H1 (cell line): ENCODE measurements at regions not wholly inside any gene's neighbourhood (a gene's known extent, or its start where the extent isn't known, plus 50 kb on each side); places are given as distances from the start of the nearest gene placed in this dataset.

Experiments used
- E2F6 ChIP-seq: IDR thresholded peaks from 2 replicates; pipeline ENCODE4 v1.6.1; 2012; ENCODE audit warnings: inconsistent platforms
- SAP30 ChIP-seq: fragments of 300-600 bp; sonication (generic); IDR thresholded peaks from 2 replicates; pipeline ENCODE4 v1.7.1; 2012; ENCODE audit warnings: low read length, moderate library complexity, mild to moderate bottlenecking, inconsistent platforms; ENCODE audit not compliant: insufficient read depth, insufficient replicate concordance
- SRF ChIP-seq: IDR thresholded peaks from 2 replicates; pipeline ENCODE4 v1.6.1; 2011; ENCODE audit warnings: mild to moderate bottlenecking, low read depth, low read length, moderate library complexity
- TAF7 ChIP-seq: optimal IDR thresholded peaks from 2 replicates; pipeline ENCODE3; 2011; ENCODE audit warnings: low read depth, mild to moderate bottlenecking, inconsistent platforms, low read length, moderate library complexity, borderline replicate concordance

GRCh38 chr2:76501641-76502040 is 790.9 kb upstream of the GCFC2 start (continued):
- TF ChIP-seq SRF = no peak
- TF ChIP-seq TAF7 = no peak
- no peak for TF ChIP-seq E2F6
- TF ChIP-seq SAP30 = no peak
